WTC11 (cell line): ENCODE measurements at regions not wholly inside any gene's neighbourhood (a gene's known extent, or its start where the extent isn't known, plus 50 kb on each side); places are given as distances from the start of the nearest gene placed in this dataset.

Source experiments
- ATAC-seq: fragments of 200-7000 bp; cut with Tn5 transposase; 2 replicates; pipeline ENCODE4 v1.10.0; 2021; ENCODE audit warnings: mild to moderate bottlenecking, moderate library complexity
- CTCF ChIA-PET: fragments of 300-600 bp; sonication (Branson Sonifier 250); formaldehyde crosslinking; loops from one replicate; lab custom pipeline; 2021; ENCODE audit warnings: antibody characterized with exemption; lab: Charles Lee
- POLR2A ChIA-PET: fragments of 350-600 bp; sonication (Branson Sonifier 250); formaldehyde crosslinking; loops from one replicate; lab custom pipeline; 2021; ENCODE audit warnings: antibody characterized with exemption; lab: Charles Lee
- DNase-seq: peaks from one replicate; pipeline ENCODE4 v3.0.0; 2021; ENCODE audit warnings: low spot score
- H3K27ac Mint-ChIP-seq: 2 replicates; pipeline ENCODE4 v1.8.0; 2021; ENCODE audit warnings: mixed read lengths
- H3K27me3 Mint-ChIP-seq: 2 replicates; pipeline ENCODE4 v1.8.0; 2021; ENCODE audit warnings: low read depth, mild to moderate bottlenecking, moderate library complexity, mixed read lengths
- H3K36me3 Mint-ChIP-seq: 2 replicates; pipeline ENCODE4 v1.8.0; 2021; ENCODE audit warnings: mixed read lengths
- H3K4me1 Mint-ChIP-seq: 2 replicates; pipeline ENCODE4 v1.8.0; 2022; ENCODE audit warnings: mixed read lengths
- H3K4me3 Mint-ChIP-seq: 2 replicates; pipeline ENCODE4 v1.8.0; 2021; ENCODE audit warnings: mild to moderate bottlenecking, moderate library complexity, mixed read lengths
- H3K9me3 Mint-ChIP-seq: 2 replicates; pipeline ENCODE4 v1.8.0; 2021; ENCODE audit warnings: mixed read lengths
- ARID4B ChIP-seq: sonication (generic); formaldehyde crosslinking; IDR thresholded peaks from 2 replicates; pipeline ENCODE4 v1.8.0; 2023; ENCODE audit warnings: missing genetic modification reagents, mild to moderate bottlenecking, borderline replicate concordance
- ATF1 ChIP-seq: sonication (generic); formaldehyde crosslinking; IDR thresholded peaks from 2 replicates; pipeline ENCODE4 v1.8.1; 2023; ENCODE audit warnings: mild to moderate bottlenecking, moderate library complexity, missing genetic modification reagents
- CREM ChIP-seq: sonication (generic); formaldehyde crosslinking; IDR thresholded peaks from 2 replicates; pipeline ENCODE4 v1.8.1; 2022; ENCODE audit warnings: mild to moderate bottlenecking, missing genetic modification reagents, moderate library complexity
- FOXJ3 ChIP-seq: sonication (generic); formaldehyde crosslinking; IDR thresholded peaks from 2 replicates; pipeline ENCODE4 v1.9.0; 2021; ENCODE audit warnings: missing genetic modification reagents, mild to moderate bottlenecking, borderline replicate concordance
- FOXK1 ChIP-seq: sonication (generic); formaldehyde crosslinking; IDR thresholded peaks from 2 replicates; pipeline ENCODE4 v1.8.0; 2022; ENCODE audit warnings: mild to moderate bottlenecking, moderate library complexity, missing genetic modification reagents
- HMGA2 ChIP-seq: fragments of 250-450 bp; sonication (Bioruptor Pico); IDR thresholded peaks from 2 replicates; pipeline ENCODE4 v1.4.0; 2021; ENCODE audit warnings: mild to moderate bottlenecking, moderate library complexity
- NFE2L1 ChIP-seq: sonication (generic); formaldehyde crosslinking; IDR thresholded peaks from 2 replicates; pipeline ENCODE4 v1.8.1; 2023; ENCODE audit warnings: missing genetic modification reagents
- OVOL2 ChIP-seq: fragments of 250-450 bp; sonication (Bioruptor Pico); IDR thresholded peaks from 2 replicates; pipeline ENCODE4 v1.9.0; 2021; ENCODE audit warnings: mild to moderate bottlenecking, borderline replicate concordance
- RELA ChIP-seq: sonication (generic); formaldehyde crosslinking; IDR thresholded peaks from 2 replicates; pipeline ENCODE4 v1.8.1; 2022; ENCODE audit warnings: missing genetic modification reagents, mild to moderate bottlenecking, borderline replicate concordance
- SMAD3 ChIP-seq: sonication (generic); formaldehyde crosslinking; IDR thresholded peaks from 2 replicates; pipeline ENCODE4 v1.8.0; 2022; ENCODE audit warnings: missing genetic modification reagents, mild to moderate bottlenecking, borderline replicate concordance
- SP1 ChIP-seq: sonication (generic); formaldehyde crosslinking; conservative IDR thresholded peaks from 2 replicates; pipeline ENCODE4 v1.8.1; 2022; ENCODE audit warnings: missing genetic modification reagents
- TP53 ChIP-seq: sonication (generic); formaldehyde crosslinking; IDR thresholded peaks from 2 replicates; pipeline ENCODE4 v1.8.1; 2023; ENCODE audit warnings: mild to moderate bottlenecking, missing genetic modification reagents
- ZNF138 ChIP-seq: sonication (generic); formaldehyde crosslinking; conservative IDR thresholded peaks from 2 replicates; pipeline ENCODE4 v1.8.1; 2022; ENCODE audit warnings: mild to moderate bottlenecking, moderate library complexity, missing genetic modification reagents
- ZNF219 ChIP-seq: sonication (generic); formaldehyde crosslinking; IDR thresholded peaks from 2 replicates; pipeline ENCODE4 v1.8.0; 2023; ENCODE audit warnings: missing genetic modification reagents, mild to moderate bottlenecking, borderline replicate concordance
- ZNF232 ChIP-seq: sonication (generic); formaldehyde crosslinking; IDR thresholded peaks from 2 replicates; pipeline ENCODE4 v1.8.0; 2022; ENCODE audit warnings: mild to moderate bottlenecking, missing genetic modification reagents
- ZNF263 ChIP-seq: sonication (generic); formaldehyde crosslinking; IDR thresholded peaks from 2 replicates; pipeline ENCODE4 v1.8.1; 2022; ENCODE audit warnings: low read depth, mild to moderate bottlenecking, moderate library complexity, missing genetic modification reagents
- ZNF416 ChIP-seq: fragments of 250-450 bp; sonication (Bioruptor Pico); IDR thresholded peaks from 2 replicates; pipeline ENCODE4 v1.9.0; 2021; ENCODE audit warnings: mild to moderate bottlenecking, inconsistent platforms
- TF ChIP-seq, protein P1 (sequence below): sonication (generic); formaldehyde crosslinking; IDR thresholded peaks from 2 replicates; pipeline ENCODE4 v1.8.1; 2022; ENCODE audit warnings: low read depth, mild to moderate bottlenecking, moderate library complexity, missing genetic modification reagents, borderline replicate concordance
- TF ChIP-seq, protein P2 (sequence below): sonication (generic); formaldehyde crosslinking; IDR thresholded peaks from 2 replicates; pipeline ENCODE4 v1.8.1; 2022; ENCODE audit warnings: missing genetic modification reagents, borderline replicate concordance

- TF ChIP-seq ARID4B (CRISPR knock-in tag) (no peak), FOXK1 (CRISPR knock-in tag) (no peak), CREM (CRISPR knock-in tag) (no peak), ZNF232 (CRISPR knock-in tag) (no peak), OVOL2 (CRISPR knock-in tag) (no peak)
- TF ChIP-seq, protein P1, sequence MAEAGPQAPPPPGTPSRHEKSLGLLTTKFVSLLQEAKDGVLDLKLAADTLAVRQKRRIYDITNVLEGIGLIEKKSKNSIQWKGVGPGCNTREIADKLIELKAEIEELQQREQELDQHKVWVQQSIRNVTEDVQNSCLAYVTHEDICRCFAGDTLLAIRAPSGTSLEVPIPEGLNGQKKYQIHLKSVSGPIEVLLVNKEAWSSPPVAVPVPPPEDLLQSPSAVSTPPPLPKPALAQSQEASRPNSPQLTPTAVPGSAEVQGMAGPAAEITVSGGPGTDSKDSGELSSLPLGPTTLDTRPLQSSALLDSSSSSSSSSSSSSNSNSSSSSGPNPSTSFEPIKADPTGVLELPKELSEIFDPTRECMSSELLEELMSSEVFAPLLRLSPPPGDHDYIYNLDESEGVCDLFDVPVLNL (CRISPR knock-in tag): no peak
Measured at GRCh38 chr6:4295783-4296155, 160.4 kb upstream of the ECI2 start (continued).

GRCh38 chr6:4295058-4295782, 159.8 kb upstream of the ECI2 start:
- H3K36me3 Mint-ChIP-seq: peaks cover 16% of the 10 kb centered on the region
- peaks cover 3% of the 10 kb centered on the region; the same call in 1 of the 2 replicates for H3K27me3 Mint-ChIP-seq
- peaks cover 13% of the 10 kb centered on the region for H3K4me1 Mint-ChIP-seq
- ChIA-PET CTCF (no interaction called here), POLR2A (no interaction called here)
- DNase-seq (no peak), ATAC-seq (no peak)
- H3K4me3 Mint-ChIP-seq: no peak overlapping the region
- TF ChIP-seq RELA (CRISPR knock-in tag): no peak
- TF ChIP-seq, protein P2, sequence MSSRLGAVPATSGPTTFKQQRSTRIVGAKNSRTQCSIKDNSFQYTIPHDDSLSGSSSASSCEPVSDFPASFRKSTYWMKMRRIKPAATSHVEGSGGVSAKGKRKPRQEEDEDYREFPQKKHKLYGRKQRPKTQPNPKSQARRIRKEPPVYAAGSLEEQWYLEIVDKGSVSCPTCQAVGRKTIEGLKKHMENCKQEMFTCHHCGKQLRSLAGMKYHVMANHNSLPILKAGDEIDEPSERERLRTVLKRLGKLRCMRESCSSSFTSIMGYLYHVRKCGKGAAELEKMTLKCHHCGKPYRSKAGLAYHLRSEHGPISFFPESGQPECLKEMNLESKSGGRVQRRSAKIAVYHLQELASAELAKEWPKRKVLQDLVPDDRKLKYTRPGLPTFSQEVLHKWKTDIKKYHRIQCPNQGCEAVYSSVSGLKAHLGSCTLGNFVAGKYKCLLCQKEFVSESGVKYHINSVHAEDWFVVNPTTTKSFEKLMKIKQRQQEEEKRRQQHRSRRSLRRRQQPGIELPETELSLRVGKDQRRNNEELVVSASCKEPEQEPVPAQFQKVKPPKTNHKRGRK (CRISPR knock-in tag): no peak
- no peak for TF ChIP-seq SMAD3 (CRISPR knock-in tag)
- TF ChIP-seq TP53 (CRISPR knock-in tag): no peak
- TF ChIP-seq ZNF138 (CRISPR knock-in tag): no peak
- no peak for TF ChIP-seq NFE2L1 (CRISPR knock-in tag)
- TF ChIP-seq ZNF263 (CRISPR knock-in tag): no peak
- TF ChIP-seq ZNF416 (CRISPR knock-in tag): no peak
- no peak for TF ChIP-seq SP1
- no peak for TF ChIP-seq HMGA2 (CRISPR knock-in tag)
- H3K9me3 Mint-ChIP-seq: peaks cover 21% of the 10 kb centered on the region
- no peak overlapping the region for H3K27ac Mint-ChIP-seq

DNA sequence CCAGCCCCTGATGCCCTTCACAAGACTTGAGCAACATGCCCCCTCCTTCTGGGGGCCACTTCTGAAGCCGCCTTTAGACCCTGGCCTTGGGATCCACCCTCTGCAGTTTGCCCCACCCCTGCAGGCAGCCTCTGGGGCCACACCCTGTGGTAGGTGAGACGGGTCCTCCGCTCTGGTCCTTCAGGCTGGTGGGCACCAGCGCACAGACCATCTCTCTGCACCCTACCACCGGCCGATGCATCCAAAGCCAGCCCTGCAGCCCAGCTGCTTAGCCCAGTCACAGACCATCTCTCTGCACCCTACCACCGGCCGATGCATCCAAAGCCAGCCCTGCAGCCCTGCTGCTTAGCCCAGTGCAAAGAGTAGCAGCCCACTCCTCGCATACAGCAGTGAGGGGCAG, 159.3 kb upstream of the ECI2 start:
- CTCF ChIA-PET: no interaction called here
- ATAC-seq (no peak; the same call in 1 of the 2 replicates), DNase-seq (no peak)

More for the DNA sequence above, 159.3 kb upstream of the ECI2 start:
- no peak overlapping the region for H3K27ac Mint-ChIP-seq
- no peak overlapping the region for H3K4me3 Mint-ChIP-seq
- peaks cover 16% of the 10 kb centered on the region for H3K36me3 Mint-ChIP-seq
- H3K9me3 Mint-ChIP-seq: peaks cover 21% of the 10 kb centered on the region
- peaks cover 13% of the 10 kb centered on the region for H3K4me1 Mint-ChIP-seq
- H3K27me3 Mint-ChIP-seq: no peaks in the 10 kb centered on the region
- POLR2A ChIA-PET: no interaction called here
- no peak for TF ChIP-seq ATF1
- no peak for TF ChIP-seq NFE2L1 (CRISPR knock-in tag)
- no peak for TF ChIP-seq ZNF219
- no peak for TF ChIP-seq FOXJ3 (CRISPR knock-in tag)
